ENCODE measurements at regions not wholly inside any gene's neighbourhood (a gene's known extent, or its start where the extent isn't known, plus 50 kb on each side); places are given as distances from the start of the nearest gene placed in this dataset.

- TF ChIP-seq REST (IDR thresholded peaks at IDR 0.05; ENCODE audit: insufficient replicate concordance, low read depth) (no peak), POLR2AphosphoS5 (IDR thresholded peaks at IDR 0.05; ENCODE audit: low read depth) (no peak), SPI1 (IDR thresholded peaks at IDR 0.05; ENCODE audit: borderline replicate concordance, low read depth) (no peak), CTCF (IDR thresholded peaks at IDR 0.05; ENCODE audit: insufficient read depth, low read length) (no peak), GABPA (IDR thresholded peaks at IDR 0.05; ENCODE audit: low read depth) (no peak)
- no peak overlapping the region for H3K4me3 ChIP-seq (replicated peaks; ENCODE audit: insufficient read depth, low read length)
- DNase-seq (ENCODE audit: low read depth in 1 of 2, low spot score in 1 of 2), result no peak
- H3K27ac ChIP-seq (replicated peaks), result no peak overlapping the region
- H3K27me3 ChIP-seq (ENCODE audit: insufficient read depth, poor library complexity, severe bottlenecking), result peaks cover 2% of the 10 kb centered on the region
These were observed 133.7 kb downstream of the DHX35 start for GRCh38 chr20:39095870-39096269.

- Histone ChIP-seq H3K4me3 (replicated peaks; ENCODE audit: insufficient read depth, low read length) (no peak overlapping the region), H3K27ac (replicated peaks) (no peak overlapping the region), H3K27me3 (ENCODE audit: insufficient read depth, poor library complexity, severe bottlenecking) (no peaks in the 10 kb centered on the region)
- no peak for DNase-seq (ENCODE audit: low read depth in 1 of 2, low spot score in 1 of 2)
- TF ChIP-seq GABPA (IDR thresholded peaks at IDR 0.05; ENCODE audit: low read depth), result no peak
- TF ChIP-seq CTCF (IDR thresholded peaks at IDR 0.05; ENCODE audit: insufficient read depth, low read length), result no peak
- TF ChIP-seq POLR2AphosphoS5 (IDR thresholded peaks at IDR 0.05; ENCODE audit: low read depth), result no peak
- TF ChIP-seq REST (IDR thresholded peaks at IDR 0.05; ENCODE audit: insufficient replicate concordance, low read depth), result no peak
- TF ChIP-seq SPI1 (IDR thresholded peaks at IDR 0.05; ENCODE audit: borderline replicate concordance, low read depth), result no peak
These were observed 132.2 kb downstream of the DHX35 start for GRCh38 chr20:39094391-39094790.

GRCh38 chr20:39092733-39093410, 130.7 kb downstream of the DHX35 start:
- TF ChIP-seq POLR2AphosphoS5 (IDR thresholded peaks at IDR 0.05; ENCODE audit: low read depth) (no peak), CTCF (IDR thresholded peaks at IDR 0.05; ENCODE audit: insufficient read depth, low read length) (no peak), REST (IDR thresholded peaks at IDR 0.05; ENCODE audit: insufficient replicate concordance, low read depth) (no peak), SPI1 (IDR thresholded peaks at IDR 0.05; ENCODE audit: borderline replicate concordance, low read depth) (no peak)
- no peak overlapping the region for H3K4me3 ChIP-seq (replicated peaks; ENCODE audit: insufficient read depth, low read length)
- H3K27ac ChIP-seq (replicated peaks), result no peak overlapping the region
- no peaks in the 10 kb centered on the region for H3K27me3 ChIP-seq (ENCODE audit: insufficient read depth, poor library complexity, severe bottlenecking)
- no peak for DNase-seq (ENCODE audit: low read depth in 1 of 2, low spot score in 1 of 2)
